ENCODE measurements at regions not wholly inside any gene's neighbourhood (a gene's known extent, or its start where the extent isn't known, plus 50 kb on each side); places are given as distances from the start of the nearest gene placed in this dataset.

DNA sequence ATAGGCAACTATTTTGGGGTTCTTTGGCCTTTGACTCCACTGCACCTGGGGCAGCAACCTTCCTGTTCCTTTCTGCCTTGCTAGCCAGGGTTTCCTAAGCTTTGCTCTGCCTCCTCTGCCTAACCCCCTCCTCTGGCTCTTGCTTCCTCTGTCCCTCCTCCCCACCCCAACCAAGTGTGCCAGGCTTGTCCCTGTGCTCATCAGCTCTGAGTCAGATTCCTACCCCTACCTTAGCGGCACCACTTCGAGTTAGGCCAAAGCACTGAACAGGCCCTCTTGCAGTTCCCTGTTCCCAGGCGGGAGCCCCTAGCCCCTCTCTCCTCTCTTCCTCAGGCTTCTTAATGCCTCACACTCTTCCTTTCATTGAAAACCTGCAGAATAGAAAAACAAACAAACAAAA is 74.8 kb upstream of the HAO2 start:
- Histone ChIP-seq H3K4me2 (ENCODE audit: control insufficient read depth, extremely low read depth, insufficient read depth, low read depth, low read length) (no peak overlapping the region), H3K79me2 (ENCODE audit: control insufficient read depth, insufficient read depth, low read length) (no peaks in the 10 kb centered on the region), H3K9me3 (ENCODE audit: control insufficient read depth, low read depth, low read length) (no peaks in the 10 kb centered on the region), H3K9me1 (ENCODE audit: control insufficient read depth, extremely low read depth, insufficient read depth, low read length) (no peaks in the 10 kb centered on the region), H3K4me3 (ENCODE audit: control insufficient read depth in 2 of 3, extremely low read depth in 1 of 3, insufficient read depth in 2 of 3, low read depth in 1 of 3, low read length in 3 of 3) (no peak overlapping the region), H4K20me1 (ENCODE audit: control insufficient read depth, extremely low read depth, insufficient read depth, low read length) (no peaks in the 10 kb centered on the region), H3K27ac (ENCODE audit: control insufficient read depth, insufficient read depth, low read length) (no peak overlapping the region), H3K4me1 (ENCODE audit: control insufficient read depth, extremely low read depth, insufficient read depth, low read length) (peaks cover 4% of the 10 kb centered on the region), H3K36me3 (ENCODE audit: control insufficient read depth in 2 of 2, extremely low read depth in 1 of 2, insufficient read depth in 2 of 2, low read length in 2 of 2) (no peaks in the 10 kb centered on the region), H2AFZ (ENCODE audit: control insufficient read depth, low read length) (no peak overlapping the region), H3K9ac (ENCODE audit: control insufficient read depth, extremely low read depth, insufficient read depth, low read length) (no peak overlapping the region), H3K27me3 (ENCODE audit: control insufficient read depth, extremely low read depth, insufficient read depth, low read length) (peaks cover 24% of the 10 kb centered on the region)
- no peak for FAIRE-seq
- TF ChIP-seq, protein P1, sequence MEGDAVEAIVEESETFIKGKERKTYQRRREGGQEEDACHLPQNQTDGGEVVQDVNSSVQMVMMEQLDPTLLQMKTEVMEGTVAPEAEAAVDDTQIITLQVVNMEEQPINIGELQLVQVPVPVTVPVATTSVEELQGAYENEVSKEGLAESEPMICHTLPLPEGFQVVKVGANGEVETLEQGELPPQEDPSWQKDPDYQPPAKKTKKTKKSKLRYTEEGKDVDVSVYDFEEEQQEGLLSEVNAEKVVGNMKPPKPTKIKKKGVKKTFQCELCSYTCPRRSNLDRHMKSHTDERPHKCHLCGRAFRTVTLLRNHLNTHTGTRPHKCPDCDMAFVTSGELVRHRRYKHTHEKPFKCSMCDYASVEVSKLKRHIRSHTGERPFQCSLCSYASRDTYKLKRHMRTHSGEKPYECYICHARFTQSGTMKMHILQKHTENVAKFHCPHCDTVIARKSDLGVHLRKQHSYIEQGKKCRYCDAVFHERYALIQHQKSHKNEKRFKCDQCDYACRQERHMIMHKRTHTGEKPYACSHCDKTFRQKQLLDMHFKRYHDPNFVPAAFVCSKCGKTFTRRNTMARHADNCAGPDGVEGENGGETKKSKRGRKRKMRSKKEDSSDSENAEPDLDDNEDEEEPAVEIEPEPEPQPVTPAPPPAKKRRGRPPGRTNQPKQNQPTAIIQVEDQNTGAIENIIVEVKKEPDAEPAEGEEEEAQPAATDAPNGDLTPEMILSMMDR (optimal IDR thresholded peaks at IDR 0.05 in 1 of 3, IDR thresholded peaks at IDR 0.05 in 1 of 3, conservative IDR thresholded peaks at IDR 0.05 in 1 of 3; ENCODE audit: extremely low read depth in 1 of 3, insufficient read depth in 2 of 3, low read length in 3 of 3): no peak
- dilution Hi-C loops (cut with MboI; ENCODE audit: extremely low pct_ligation_motif_present, low sequenced_read_pairs): no loop called here
- no peak for DNase-seq (ENCODE audit: low read depth, low spot score)

DNA sequence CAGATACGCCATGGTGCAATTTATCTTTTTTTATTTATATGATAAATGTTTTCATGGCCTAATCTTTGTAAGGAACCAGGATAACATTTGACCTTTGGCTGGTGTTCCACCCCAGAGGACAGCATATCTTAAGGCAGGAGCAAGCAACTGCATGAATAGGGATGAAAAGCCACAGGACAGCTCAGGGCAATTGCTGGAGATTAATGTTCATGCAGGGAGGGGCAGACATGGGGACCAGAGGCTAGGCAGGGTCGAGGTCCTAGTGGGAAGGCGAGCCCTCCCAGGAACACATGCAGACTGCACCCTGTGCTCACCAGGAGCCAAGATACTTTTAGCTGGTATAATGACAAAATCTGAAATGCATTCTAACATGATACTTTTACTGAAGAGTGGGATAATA is 74.4 kb upstream of the HAO2 start:
- H3K27ac ChIP-seq (ENCODE audit: control insufficient read depth, insufficient read depth, low read length): no peak overlapping the region
- no peaks in the 10 kb centered on the region for H3K9me1 ChIP-seq (ENCODE audit: control insufficient read depth, extremely low read depth, insufficient read depth, low read length)
- no peaks in the 10 kb centered on the region for H3K9me3 ChIP-seq (ENCODE audit: control insufficient read depth, low read depth, low read length)
- peaks cover 27% of the 10 kb centered on the region for H3K27me3 ChIP-seq (ENCODE audit: control insufficient read depth, extremely low read depth, insufficient read depth, low read length)
- H3K4me2 ChIP-seq (ENCODE audit: control insufficient read depth, extremely low read depth, insufficient read depth, low read depth, low read length): no peak overlapping the region
- dilution Hi-C loops (cut with MboI; ENCODE audit: extremely low pct_ligation_motif_present, low sequenced_read_pairs): no loop called here
- H2AFZ ChIP-seq (ENCODE audit: control insufficient read depth, low read length): no peak overlapping the region
- no peak overlapping the region for H3K4me3 ChIP-seq (ENCODE audit: control insufficient read depth in 2 of 3, extremely low read depth in 1 of 3, insufficient read depth in 2 of 3, low read depth in 1 of 3, low read length in 3 of 3)
- FAIRE-seq: no peak
- no peaks in the 10 kb centered on the region for H3K79me2 ChIP-seq (ENCODE audit: control insufficient read depth, insufficient read depth, low read length)
- no peaks in the 10 kb centered on the region for H3K36me3 ChIP-seq (ENCODE audit: control insufficient read depth in 2 of 2, extremely low read depth in 1 of 2, insufficient read depth in 2 of 2, low read length in 2 of 2)
- no peak for DNase-seq (ENCODE audit: low read depth, low spot score)
- no peaks in the 10 kb centered on the region for H4K20me1 ChIP-seq (ENCODE audit: control insufficient read depth, extremely low read depth, insufficient read depth, low read length)
- peaks cover 4% of the 10 kb centered on the region for H3K4me1 ChIP-seq (ENCODE audit: control insufficient read depth, extremely low read depth, insufficient read depth, low read length)
- H3K9ac ChIP-seq (ENCODE audit: control insufficient read depth, extremely low read depth, insufficient read depth, low read length): no peak overlapping the region
- no peak for TF ChIP-seq EZH2 (IDR thresholded peaks at IDR 0.05; ENCODE audit: low read length)
- TF ChIP-seq, protein P1 (optimal IDR thresholded peaks at IDR 0.05 in 1 of 3, IDR thresholded peaks at IDR 0.05 in 1 of 3, conservative IDR thresholded peaks at IDR 0.05 in 1 of 3; ENCODE audit: extremely low read depth in 1 of 3, insufficient read depth in 2 of 3, low read length in 3 of 3): no peak
